GM12892 (cell line): ENCODE measurements at regions not wholly inside any gene's neighbourhood (a gene's known extent, or its start where the extent isn't known, plus 50 kb on each side); places are given as distances from the start of the nearest gene placed in this dataset.

Experiments used
- POLR2A ChIP-seq: IDR thresholded peaks from 2 replicates; pipeline ENCODE4 v1.6.1; 2011; ENCODE audit warnings: low read depth, low read length, control low read depth
- POLR2AphosphoS5 ChIP-seq: IDR thresholded peaks from 2 replicates; pipeline ENCODE4 v1.6.1; 2011; ENCODE audit warnings: low read depth, low read length, control low read depth

DNA sequence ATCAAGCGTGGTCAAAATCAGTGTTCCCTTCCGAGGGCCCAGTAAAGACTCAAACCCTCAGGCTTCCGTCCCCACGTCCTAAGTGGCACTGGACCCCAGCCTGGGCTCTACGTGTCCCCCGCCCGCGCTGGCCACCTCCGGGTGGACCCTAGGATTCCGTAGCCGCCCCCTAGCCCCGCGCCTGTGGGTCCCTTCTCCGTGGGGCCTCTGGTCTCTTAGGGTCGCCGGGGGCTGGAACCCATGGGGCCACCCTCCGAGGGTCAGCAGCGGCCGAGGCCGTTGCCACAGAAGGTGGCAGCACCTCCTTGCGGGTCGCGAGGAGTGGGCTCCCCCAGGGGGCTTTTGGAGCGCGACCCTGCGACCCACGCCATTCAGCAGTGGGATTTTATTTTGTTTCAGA, 170.5 kb upstream of the EEPD1 start:
- TF ChIP-seq POLR2AphosphoS5 (no peak), POLR2A (no peak)
